Osteocyte (in vitro differentiated cells): ENCODE measurements at regions not wholly inside any gene's neighbourhood (a gene's known extent, or its start where the extent isn't known, plus 50 kb on each side); places are given as distances from the start of the nearest gene placed in this dataset.

ENCODE experiments used
- DNase-seq: peaks from one replicate; pipeline ENCODE4 v3.0.0; 2021; ENCODE audit warnings: mixed read lengths; ENCODE audit not compliant: unreplicated experiment; ENCODE audit errors: extremely low spot score
- H3K27ac Mint-ChIP-seq: one replicate; pipeline ENCODE4 v1.8.0; 2021; ENCODE audit warnings: mild to moderate bottlenecking, mixed read lengths; ENCODE audit not compliant: unreplicated experiment
- H3K27me3 Mint-ChIP-seq: one replicate; pipeline ENCODE4 v1.8.0; 2021; ENCODE audit warnings: mixed read lengths; ENCODE audit not compliant: unreplicated experiment
- H3K36me3 Mint-ChIP-seq: one replicate; pipeline ENCODE4 v1.8.0; 2021; ENCODE audit warnings: mixed read lengths; ENCODE audit not compliant: unreplicated experiment
- H3K4me1 Mint-ChIP-seq: one replicate; pipeline ENCODE4 v1.8.0; 2021; ENCODE audit warnings: mixed read lengths; ENCODE audit not compliant: unreplicated experiment
- H3K4me3 Mint-ChIP-seq: one replicate; pipeline ENCODE4 v1.8.0; 2021; ENCODE audit warnings: mild to moderate bottlenecking, moderate library complexity, mixed read lengths; ENCODE audit not compliant: unreplicated experiment
- H3K9me3 Mint-ChIP-seq: one replicate; pipeline ENCODE4 v1.8.0; 2021; ENCODE audit warnings: mixed read lengths; ENCODE audit not compliant: unreplicated experiment
- CTCF ChIP-seq: fragments of 200-600 bp; sonication (generic); IDR thresholded peaks from 2 replicates; pipeline ENCODE4 v1.5.0; 2021; ENCODE audit warnings: antibody characterized with exemption, mild to moderate bottlenecking, moderate library complexity

- H3K36me3 Mint-ChIP-seq, result no peaks in the 10 kb centered on the region
- H3K27ac Mint-ChIP-seq, result no peak overlapping the region
- H3K27me3 Mint-ChIP-seq, result peaks cover 15% of the 10 kb centered on the region
- peak; percentile 76 for DNase-seq
- no peak for TF ChIP-seq CTCF
- H3K4me3 Mint-ChIP-seq, result no peak overlapping the region
- peaks cover 11% of the 10 kb centered on the region for H3K4me1 Mint-ChIP-seq
- H3K9me3 Mint-ChIP-seq, result no peaks in the 10 kb centered on the region
Observed at GRCh38 chr7:155865830-155866525, 53.7 kb upstream of the SHH start.

- Mint-ChIP-seq H3K4me3 (no peak overlapping the region), H3K4me1 (peaks cover 11% of the 10 kb centered on the region), H3K27ac (no peak overlapping the region), H3K36me3 (no peaks in the 10 kb centered on the region), H3K9me3 (no peaks in the 10 kb centered on the region), H3K27me3 (peaks cover 15% of the 10 kb centered on the region)
- TF ChIP-seq CTCF, result no peak
- DNase-seq, result peak; percentile 77
Observed at GRCh38 chr7:155864991-155865690, 52.9 kb upstream of the SHH start.

GRCh38 chr7:155864271-155864985 is 52.2 kb upstream of the SHH start:
- H3K4me1 Mint-ChIP-seq, result peaks cover 11% of the 10 kb centered on the region
- DNase-seq, result peak; percentile 36
- no peak overlapping the region for H3K4me3 Mint-ChIP-seq
- peaks cover 15% of the 10 kb centered on the region for H3K27me3 Mint-ChIP-seq
- no peak for TF ChIP-seq CTCF
- no peaks in the 10 kb centered on the region for H3K9me3 Mint-ChIP-seq
- no peaks in the 10 kb centered on the region for H3K36me3 Mint-ChIP-seq
- no peak overlapping the region for H3K27ac Mint-ChIP-seq

DNA sequence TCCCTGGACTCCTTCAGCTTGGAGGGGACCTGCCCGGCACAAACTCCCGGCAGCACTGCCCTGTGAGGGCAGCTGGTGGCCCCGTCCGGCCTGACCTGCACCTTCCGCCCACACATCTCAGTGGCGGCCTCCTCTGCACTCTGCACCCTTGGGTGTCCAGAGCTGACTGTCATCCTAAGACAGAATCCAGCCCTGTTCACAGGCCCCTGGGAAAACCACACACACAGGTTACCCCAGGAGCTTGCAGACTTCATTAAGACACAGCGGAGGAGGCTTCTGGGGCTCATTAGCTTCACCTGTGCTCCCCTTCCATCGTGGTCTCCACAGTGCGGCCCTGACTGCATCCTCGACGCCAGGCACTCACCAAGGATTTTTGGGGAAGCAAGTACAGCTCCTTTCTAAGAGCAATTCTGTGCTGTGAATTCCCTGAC is 51.5 kb upstream of the SHH start:
- peak; percentile 71 for DNase-seq
- Mint-ChIP-seq H3K27me3 (peaks cover 15% of the 10 kb centered on the region), H3K27ac (no peak overlapping the region), H3K4me3 (no peak overlapping the region), H3K9me3 (no peaks in the 10 kb centered on the region), H3K4me1 (peaks cover 11% of the 10 kb centered on the region), H3K36me3 (no peaks in the 10 kb centered on the region)
- TF ChIP-seq CTCF, result no peak
